Stimulated activated CD4-positive, alpha-beta T cell treated with anti-CD3 and anti-CD28 coated beads, Interleukin-12 subunit alpha, Interleukin-12 subunit beta, amount 100 ng/mL, for 24 hours (primary cell): ENCODE measurements at regions not wholly inside any gene's neighbourhood (a gene's known extent, or its start where the extent isn't known, plus 50 kb on each side); places are given as distances from the start of the nearest gene placed in this dataset.
"Not testable (repeated sequence)": the region's sequence is repeated elsewhere in the genome, so short reads cannot be mapped to it uniquely, and the experiment has no call there.

Source experiments
- DNase-seq, 2 experiments: peaks; one replicate each; pipeline ENCODE4 v3.0.0-alpha.2; 2020; ENCODE audit warnings: low read depth in 2 of 2

DNA sequence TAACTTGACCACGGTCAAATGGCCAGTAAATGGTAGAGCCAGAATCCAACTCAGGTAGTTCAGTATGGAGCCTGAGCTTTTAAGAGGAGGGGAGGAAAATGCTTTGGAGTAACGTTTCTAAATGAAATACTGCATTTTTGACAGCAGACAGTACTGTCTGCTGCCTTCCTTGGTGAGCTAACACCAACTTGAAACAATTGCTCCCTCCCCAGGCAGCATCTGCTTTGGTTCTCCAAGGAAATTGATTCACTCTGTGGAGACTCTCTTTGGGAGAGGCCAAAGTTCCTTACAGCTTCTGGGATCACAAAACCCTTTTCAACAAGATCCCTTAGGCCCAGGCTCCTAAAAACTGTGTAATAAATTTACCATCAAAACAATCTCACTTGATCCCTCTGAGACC is 75.2 kb upstream of the SSBP2 start:
- no peak for DNase-seq

DNA sequence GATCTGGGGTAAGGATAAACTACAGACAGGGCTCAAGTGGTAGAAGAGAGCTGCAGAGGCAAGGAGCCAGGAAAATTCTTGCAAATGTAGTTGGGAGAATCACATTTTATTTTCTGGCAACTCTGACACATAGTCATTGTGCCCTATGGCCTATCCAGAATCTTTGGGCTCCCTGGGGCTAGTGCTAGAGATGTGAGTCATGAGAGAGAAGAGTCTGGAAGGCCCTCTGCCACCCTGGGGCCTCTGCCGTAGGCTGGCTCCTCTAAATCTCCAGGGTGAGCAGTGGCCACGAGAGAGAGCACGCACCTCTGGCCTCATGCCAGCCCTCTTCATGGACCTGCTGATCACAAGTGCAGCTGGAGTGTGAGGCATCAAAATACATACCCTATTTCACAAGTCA is 74.3 kb upstream of the SSBP2 start:
- no peak for DNase-seq

DNA sequence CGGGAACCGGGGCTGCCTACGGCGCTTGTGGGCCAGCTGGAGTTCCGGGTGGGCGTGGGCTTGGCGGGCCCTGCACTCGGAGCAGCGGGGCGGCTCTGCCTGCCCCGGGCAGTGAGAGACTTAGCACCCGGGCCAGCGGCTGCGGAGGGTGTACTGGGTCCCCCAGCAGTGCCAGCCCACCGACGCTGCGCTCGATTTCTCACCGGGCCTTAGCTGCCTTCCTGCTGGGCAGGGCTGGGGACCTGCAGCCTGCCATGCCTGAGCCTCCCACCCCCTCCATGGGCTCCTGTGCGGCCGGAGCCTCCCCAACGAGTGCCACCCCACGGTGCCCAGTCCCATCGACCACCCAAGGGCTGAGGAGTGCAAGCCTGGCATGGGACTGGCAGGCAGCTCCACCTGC is 72.8 kb upstream of the SSBP2 start:
- DNase-seq = not testable (repeated sequence)

DNA sequence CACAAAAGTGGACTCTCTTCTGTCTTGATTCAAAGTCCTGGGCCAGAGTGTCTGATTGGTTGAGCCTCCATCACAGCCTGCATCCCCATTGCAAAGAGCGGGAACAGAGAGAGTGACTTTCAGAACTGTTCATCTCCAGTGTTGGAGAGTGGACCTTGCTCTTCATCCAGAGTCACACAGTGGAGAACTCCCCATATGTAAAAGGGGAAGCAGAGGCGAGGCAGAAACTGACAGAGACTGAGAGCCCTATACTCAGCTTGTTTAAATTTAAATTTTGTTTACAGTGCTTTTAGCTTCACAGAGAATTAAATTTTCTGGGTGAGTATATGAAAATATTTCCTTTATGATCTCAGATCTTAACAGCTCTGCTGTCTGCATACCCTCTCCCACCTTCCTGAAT is 70.0 kb upstream of the SSBP2 start:
- no peak for DNase-seq

DNA sequence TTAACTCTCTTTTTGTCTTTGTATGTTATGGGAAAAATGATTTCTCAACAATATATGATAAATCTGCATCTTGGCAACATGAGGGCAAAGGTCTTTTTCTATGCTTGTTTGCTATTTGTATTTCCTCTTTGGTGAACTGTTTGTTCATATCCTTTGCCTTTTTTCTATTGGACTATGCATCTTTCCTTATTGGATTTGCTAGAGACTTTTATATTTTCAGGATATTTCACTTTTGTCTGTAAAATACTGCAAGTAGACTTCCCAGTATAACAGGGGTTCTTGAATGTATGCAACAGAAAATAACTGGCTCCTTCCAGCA is 69.4 kb upstream of the SSBP2 start:
- no peak for DNase-seq

DNA sequence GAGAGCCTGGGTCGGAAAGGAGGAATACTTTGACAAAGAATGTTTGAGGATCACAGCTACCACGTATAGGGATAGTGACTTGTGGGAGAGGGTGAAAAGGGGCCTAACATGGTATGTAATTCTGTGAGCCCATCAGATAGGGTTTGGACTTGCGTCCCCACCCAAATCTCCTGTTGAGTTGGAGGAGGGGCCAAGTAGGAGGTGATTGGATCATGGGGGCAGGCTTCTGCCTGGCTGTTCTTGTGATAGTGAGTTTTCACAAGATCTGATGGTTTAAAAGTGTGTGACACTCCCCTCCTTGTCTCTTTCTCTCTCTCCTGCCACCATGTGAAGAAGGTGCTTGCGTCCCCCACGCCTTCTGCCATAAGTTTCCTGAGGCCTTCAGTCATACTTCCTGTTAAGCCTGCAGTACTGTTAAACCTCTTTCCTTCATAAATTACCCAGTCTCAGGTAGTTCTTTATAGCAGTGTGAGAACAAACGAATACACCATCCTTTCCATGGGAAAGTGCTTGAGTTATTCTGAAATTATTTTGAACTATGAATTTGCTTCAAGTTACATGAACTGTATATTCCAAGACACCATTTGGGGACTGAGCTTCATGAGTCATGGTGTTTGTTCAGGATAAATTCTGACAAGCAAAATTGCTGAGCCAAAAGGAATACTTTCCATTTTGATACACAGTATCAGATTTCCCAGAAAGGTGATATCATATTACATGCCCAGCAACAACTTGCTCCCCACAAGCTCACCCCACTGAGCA is 68.8 kb upstream of the SSBP2 start:
- no peak for DNase-seq

DNA sequence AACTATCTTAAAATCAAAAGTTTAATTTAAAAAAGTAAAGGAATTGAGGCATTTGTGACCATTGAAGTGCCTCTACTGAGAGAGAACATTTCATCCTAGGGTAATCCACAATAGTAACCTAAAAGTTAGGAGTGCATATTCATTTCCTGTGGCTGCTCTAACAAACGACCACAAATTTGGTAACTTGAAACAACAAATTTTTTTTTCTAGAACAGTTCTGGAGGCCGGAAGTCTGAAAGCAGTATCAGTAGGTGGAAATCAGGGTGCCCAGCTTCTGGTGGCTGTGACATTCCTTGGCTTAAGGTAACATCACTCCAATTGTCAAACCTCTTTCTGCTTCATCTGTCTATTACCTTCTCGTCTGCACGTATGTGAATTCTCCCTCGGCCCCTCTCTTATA is 67.1 kb upstream of the SSBP2 start:
- DNase-seq = no peak

DNA sequence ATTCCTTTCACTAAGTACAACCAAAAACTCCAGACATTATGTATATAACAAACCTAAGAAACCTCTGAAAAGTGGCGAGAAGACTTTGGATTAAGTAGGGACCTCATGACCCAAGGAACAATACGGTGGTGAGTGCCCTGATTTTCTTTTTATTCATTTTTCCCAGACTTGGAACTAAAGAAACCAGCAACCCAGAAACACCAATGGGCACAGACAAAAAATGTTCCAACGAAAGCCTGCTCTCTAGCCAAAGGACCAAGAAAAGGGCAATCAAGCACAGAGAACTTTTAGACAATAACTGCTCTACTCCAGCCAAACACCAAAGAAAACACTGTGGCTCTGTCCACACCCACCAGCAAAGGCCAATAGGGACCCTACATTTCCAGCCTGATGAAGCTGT is 66.2 kb upstream of the SSBP2 start:
- no peak for DNase-seq

DNA sequence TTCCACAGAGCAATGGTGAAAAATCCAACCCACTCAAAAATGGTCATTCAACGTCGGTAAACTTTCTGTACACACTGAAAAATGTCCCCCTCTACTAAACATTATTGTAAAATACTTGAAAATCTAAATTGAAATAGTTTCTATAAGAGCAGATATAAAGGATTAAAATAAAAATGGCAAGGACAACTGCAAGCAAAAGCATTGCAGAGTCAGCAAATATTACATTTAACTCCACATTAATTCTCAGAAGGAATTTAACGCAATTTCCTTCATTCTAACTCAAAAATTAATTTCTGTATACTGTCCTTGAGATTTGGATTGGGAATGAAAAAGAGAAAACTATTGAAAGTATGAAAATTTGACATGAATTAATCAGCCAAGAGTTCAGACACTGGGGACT is 64.4 kb upstream of the SSBP2 start:
- no peak for DNase-seq

DNA sequence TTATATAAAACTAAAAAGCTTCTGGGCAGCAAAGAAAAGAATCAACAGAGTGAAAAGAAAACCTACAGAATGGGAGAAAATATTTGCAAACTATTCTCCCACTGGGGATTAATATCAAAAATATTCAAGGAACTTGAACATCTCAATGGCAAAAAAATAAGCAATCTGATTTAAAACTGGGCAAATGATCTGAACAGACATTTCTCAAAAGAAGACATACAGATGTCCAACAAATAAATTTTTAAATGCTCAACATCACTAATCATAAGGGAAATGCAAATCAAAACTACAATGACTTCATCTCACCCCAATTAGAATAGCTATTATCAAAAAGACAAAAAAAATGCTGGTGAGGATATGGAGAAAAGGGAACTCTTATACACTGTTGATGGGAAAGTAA is 57.2 kb upstream of the SSBP2 start:
- DNase-seq = no peak

DNA sequence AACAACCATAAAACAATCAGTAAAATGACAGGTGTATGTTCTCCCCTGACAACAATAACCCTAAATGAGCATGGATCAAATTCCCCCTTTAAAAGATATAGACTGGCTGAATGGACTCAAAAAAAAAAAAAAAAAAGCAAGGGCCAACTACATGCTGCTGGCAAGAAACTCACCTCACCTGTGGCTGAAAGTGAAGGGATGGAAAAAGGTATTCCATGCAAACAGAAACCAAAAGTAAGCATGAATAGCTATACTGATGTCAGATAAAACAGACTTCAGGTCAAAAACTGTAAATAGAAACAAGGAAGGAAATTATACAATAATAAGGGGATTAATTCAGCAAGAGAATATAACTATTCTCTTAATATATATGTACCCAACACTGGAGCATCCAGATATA is 54.2 kb upstream of the SSBP2 start:
- no peak for DNase-seq

DNA sequence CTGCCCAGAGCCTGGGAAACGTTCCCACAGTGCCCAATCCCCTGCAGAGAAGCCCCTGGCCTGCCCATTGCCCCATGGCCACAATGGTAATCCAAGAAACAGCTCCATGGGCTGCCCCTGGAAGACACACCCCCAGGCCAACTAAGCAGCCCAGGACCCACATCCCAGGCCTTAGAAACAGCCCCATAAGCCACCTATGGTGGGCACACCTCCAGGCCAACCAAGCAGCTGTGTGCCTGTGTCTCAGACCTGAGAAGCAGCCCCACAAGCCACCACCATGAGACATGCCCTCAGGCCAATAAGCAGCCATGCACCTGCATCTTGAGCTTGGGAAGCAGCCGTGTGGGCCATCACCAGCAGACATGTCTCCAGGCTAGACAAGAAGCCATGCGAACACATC is 52.9 kb upstream of the SSBP2 start:
- DNase-seq = no peak

DNA sequence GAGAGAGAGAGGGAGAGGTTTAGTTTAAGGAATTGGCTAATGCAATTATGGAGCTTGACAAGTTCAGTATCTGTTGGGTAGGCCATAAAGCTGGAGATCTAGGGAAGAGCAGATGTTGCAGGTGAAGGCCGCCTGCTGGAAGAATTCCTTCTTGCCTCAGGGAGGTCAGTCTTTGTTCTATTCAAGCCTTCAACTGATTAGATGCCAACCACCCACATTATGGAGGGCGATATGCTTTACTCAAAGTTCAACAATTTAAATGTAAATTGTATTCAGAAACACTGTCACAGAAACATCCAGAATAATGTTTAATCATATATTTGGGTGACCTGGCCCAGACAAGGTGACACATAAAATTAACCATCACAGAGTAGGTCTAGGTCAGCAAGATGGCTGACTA is 51.7 kb upstream of the SSBP2 start:
- DNase-seq = no peak

DNA sequence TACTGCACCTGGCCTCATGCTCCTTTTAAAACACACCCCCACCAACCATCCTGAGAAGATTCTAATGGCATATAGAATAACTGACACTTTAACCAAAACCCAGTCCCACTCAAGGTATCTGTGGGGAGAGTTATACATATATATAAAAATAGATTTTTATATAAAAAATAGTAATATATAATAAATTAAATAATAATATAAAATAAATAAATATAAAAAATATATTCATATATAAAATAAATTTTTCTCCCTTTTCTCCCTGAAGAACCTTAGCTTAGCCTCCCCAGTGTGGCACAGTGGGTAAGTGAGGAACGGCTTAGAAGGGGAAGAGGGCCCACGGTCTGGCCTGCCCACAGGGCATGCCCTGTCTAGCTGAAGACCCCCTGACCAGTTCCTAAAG is 51.1 kb upstream of the SSBP2 start:
- no peak for DNase-seq

DNA sequence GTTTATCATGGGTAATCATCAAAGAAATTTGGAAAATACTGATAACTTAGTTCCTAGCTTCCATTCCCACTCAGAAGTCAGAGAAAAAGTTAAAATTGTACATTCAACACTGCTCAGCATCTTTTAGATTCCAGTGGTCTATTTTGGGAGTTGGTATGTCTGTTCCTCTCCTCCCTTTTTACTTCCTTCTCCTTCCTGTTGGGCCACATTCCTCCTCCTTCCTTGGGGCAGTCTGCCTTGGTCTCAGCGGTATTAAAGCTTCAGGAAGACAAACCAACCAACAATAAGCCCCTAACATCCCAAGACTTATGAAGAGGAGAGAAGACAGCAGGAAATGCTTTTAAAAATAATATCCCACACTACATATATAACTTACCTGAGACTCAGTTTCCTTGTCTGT is 49.9 kb upstream of the SSBP2 start:
- no peak for DNase-seq
